H9 (cell line): ENCODE measurements at regions not wholly inside any gene's neighbourhood (a gene's known extent, or its start where the extent isn't known, plus 50 kb on each side); places are given as distances from the start of the nearest gene placed in this dataset.

ENCODE experiments used
- DNase-seq: peaks from one replicate; pipeline ENCODE4 v3.0.0-alpha.2; 2017
- H2AFZ ChIP-seq: one replicate; pipeline ENCODE4 v1.6.1; 2013; ENCODE audit warnings: mild to moderate bottlenecking, low read length, control low read depth, moderate library complexity
- H2AK5ac ChIP-seq: 2 replicates; pipeline ENCODE4 v1.6.1; 2013; ENCODE audit warnings: low read length, control low read depth, mixed read lengths; ENCODE audit not compliant: insufficient read length
- H2BK120ac ChIP-seq: one replicate; pipeline ENCODE4 v1.6.1; 2013; ENCODE audit warnings: low read depth, mild to moderate bottlenecking, low read length, control low read depth, inconsistent platforms; ENCODE audit not compliant: poor library complexity, severe bottlenecking
- H2BK12ac ChIP-seq: 2 replicates; pipeline ENCODE4 v1.6.1; 2013; ENCODE audit warnings: low read length, control low read depth, mixed read lengths, low read depth; ENCODE audit not compliant: insufficient read length
- H2BK15ac ChIP-seq: 2 replicates; pipeline ENCODE4 v1.6.1; 2013; ENCODE audit warnings: low read depth, low read length, control low read depth
- H2BK20ac ChIP-seq: one replicate; pipeline ENCODE4 v1.6.1; 2013; ENCODE audit warnings: low read depth, mild to moderate bottlenecking, low read length, control low read depth, inconsistent platforms; ENCODE audit not compliant: poor library complexity, severe bottlenecking
- H2BK5ac ChIP-seq: 2 replicates; pipeline ENCODE4 v1.6.1; 2013; ENCODE audit warnings: low read length, control low read depth, mixed read lengths; ENCODE audit not compliant: insufficient read length
- H3K14ac ChIP-seq: 2 replicates; pipeline ENCODE4 v1.6.1; 2013; ENCODE audit warnings: low read length, control low read depth; ENCODE audit not compliant: insufficient read depth
- H3K18ac ChIP-seq: 2 replicates; pipeline ENCODE4 v1.6.1; 2013; ENCODE audit warnings: low read depth, mild to moderate bottlenecking, mixed read lengths, low read length, control low read depth; ENCODE audit not compliant: insufficient read length
- H3K23ac ChIP-seq: 2 replicates; pipeline ENCODE4 v1.6.1; 2013; ENCODE audit warnings: low read length, control low read depth, mixed read lengths, low read depth; ENCODE audit not compliant: insufficient read length
- H3K23me2 ChIP-seq: 2 replicates; pipeline ENCODE4 v1.6.1; 2013; ENCODE audit warnings: low read depth, mild to moderate bottlenecking, mixed read lengths, low read length, control low read depth; ENCODE audit not compliant: insufficient read length, poor library complexity, severe bottlenecking
- H3K27ac ChIP-seq: 2 replicates; pipeline ENCODE4 v1.5.1; 2013; ENCODE audit warnings: low read length, control low read depth, mixed read lengths, low read depth; ENCODE audit not compliant: insufficient read length
- H3K27me3 ChIP-seq: 2 replicates; pipeline ENCODE4 v1.6.1; 2013; ENCODE audit warnings: low read length, control low read depth, inconsistent platforms; ENCODE audit not compliant: insufficient read depth
- H3K4ac ChIP-seq: 2 replicates; pipeline ENCODE4 v1.6.1; 2013; ENCODE audit warnings: low read depth, mild to moderate bottlenecking, control low read depth, inconsistent platforms, low read length, moderate library complexity
- H3K4me1 ChIP-seq: 2 replicates; pipeline ENCODE4 v1.6.1; 2013; ENCODE audit warnings: low read length, control low read depth, inconsistent platforms; ENCODE audit not compliant: insufficient read depth
- H3K4me2 ChIP-seq: 2 replicates; pipeline ENCODE4 v1.6.1; 2013; ENCODE audit warnings: low read length, control low read depth, mixed read lengths; ENCODE audit not compliant: insufficient read length, insufficient read depth
- H3K56ac ChIP-seq: 2 replicates; pipeline ENCODE4 v1.6.1; 2013; ENCODE audit warnings: low read depth, mild to moderate bottlenecking, mixed read lengths, low read length, control low read depth; ENCODE audit not compliant: insufficient read length
- H3K79me1 ChIP-seq: 2 replicates; pipeline ENCODE4 v1.6.1; 2013; ENCODE audit warnings: low read depth, mild to moderate bottlenecking, moderate library complexity, low read length, control low read depth, inconsistent platforms; ENCODE audit not compliant: insufficient read depth, poor library complexity, severe bottlenecking
- H3K79me2 ChIP-seq: 2 replicates; pipeline ENCODE4 v1.6.1; 2013; ENCODE audit warnings: low read length, control low read depth, inconsistent platforms; ENCODE audit not compliant: insufficient read depth
- H3K9ac ChIP-seq: 2 replicates; pipeline ENCODE4 v1.6.1; 2013; ENCODE audit warnings: low read length, control low read depth, mixed read lengths; ENCODE audit not compliant: insufficient read length; ENCODE audit errors: extremely low read depth
- H3K9me3 ChIP-seq: one replicate; pipeline ENCODE4 v1.6.1; 2013; ENCODE audit warnings: low read depth, low read length, inconsistent platforms; ENCODE audit not compliant: control insufficient read depth
- H3T11ph ChIP-seq: one replicate; pipeline ENCODE4 v1.6.1; 2013; ENCODE audit warnings: mild to moderate bottlenecking, low read length, control low read depth, inconsistent platforms
- H4K20me1 ChIP-seq: one replicate; pipeline ENCODE4 v1.6.1; 2013; ENCODE audit not compliant: control insufficient read depth, insufficient read length, insufficient read depth
- H4K5ac ChIP-seq: 2 replicates; pipeline ENCODE4 v1.6.1; 2013; ENCODE audit warnings: low read depth, mild to moderate bottlenecking, mixed read lengths, low read length, control low read depth; ENCODE audit not compliant: insufficient read length
- H4K8ac ChIP-seq: replicated peaks from 2 replicates; pipeline ENCODE4 v1.6.1; 2013; ENCODE audit warnings: low read length, control low read depth, mixed read lengths, low read depth; ENCODE audit not compliant: insufficient read length
- H4K91ac ChIP-seq: 2 replicates; pipeline ENCODE4 v1.6.1; 2013; ENCODE audit warnings: low read depth, mild to moderate bottlenecking, moderate library complexity, mixed read lengths, low read length, control low read depth; ENCODE audit not compliant: insufficient read length
- H3K27ac Mint-ChIP-seq, 3 experiments: 2 replicates in 2 of 3; 3 replicates in 1 of 3; pipeline ENCODE4 v1.8.0; 2020 to 2021; ENCODE audit warnings: mixed read lengths in 3 of 3, mild to moderate bottlenecking in 1 of 3, moderate library complexity in 1 of 3
- H3K27me3 Mint-ChIP-seq: 2 replicates; pipeline ENCODE4 v1.8.0; 2021; ENCODE audit warnings: low read depth, mild to moderate bottlenecking, moderate library complexity, mixed read lengths
- H3K36me3 Mint-ChIP-seq, 3 experiments: 2 replicates in 2 of 3; 3 replicates in 1 of 3; pipeline ENCODE4 v1.8.0; 2020 to 2021; ENCODE audit warnings: low read depth in 3 of 3, mixed read lengths in 3 of 3; ENCODE audit not compliant: insufficient read depth in 1 of 3
- H3K4me1 Mint-ChIP-seq, 2 experiments: 2 replicates each; pipeline ENCODE4 v1.8.0; 2020; ENCODE audit warnings: mixed read lengths in 2 of 2
- H3K4me3 Mint-ChIP-seq, 2 experiments: 2 replicates in 1 of 2; 3 replicates in 1 of 2; pipeline ENCODE4 v1.8.0; 2020 to 2021; ENCODE audit warnings: mild to moderate bottlenecking in 2 of 2, mixed read lengths in 2 of 2, moderate library complexity in 1 of 2
- H3K9me3 Mint-ChIP-seq, 2 experiments: 2 replicates in 1 of 2; 3 replicates in 1 of 2; pipeline ENCODE4 v1.8.0; 2020; ENCODE audit warnings: mild to moderate bottlenecking in 2 of 2, mixed read lengths in 2 of 2, moderate library complexity in 1 of 2
- WGBS: extraction: QIAGEN DNeasy Blood & Tissue Kit; methylation state at CpG from one replicate; pipeline ENCODE4 v1.1.7; 2013; ENCODE audit warnings: missing lambda C conversion rate, low lambda C conversion rate, mixed read lengths; ENCODE audit not compliant: insufficient read length; ENCODE audit errors: extremely low coverage; 5-methylcytosine and 5-hydroxymethylcytosine counted together
- TF ChIP-seq, protein P1 (sequence below): fragments of 200-600 bp; sonication (generic); conservative IDR thresholded peaks from 3 replicates; pipeline ENCODE4 v1.8.0; 2021; ENCODE audit warnings: antibody characterized with exemption, mild to moderate bottlenecking

DNA sequence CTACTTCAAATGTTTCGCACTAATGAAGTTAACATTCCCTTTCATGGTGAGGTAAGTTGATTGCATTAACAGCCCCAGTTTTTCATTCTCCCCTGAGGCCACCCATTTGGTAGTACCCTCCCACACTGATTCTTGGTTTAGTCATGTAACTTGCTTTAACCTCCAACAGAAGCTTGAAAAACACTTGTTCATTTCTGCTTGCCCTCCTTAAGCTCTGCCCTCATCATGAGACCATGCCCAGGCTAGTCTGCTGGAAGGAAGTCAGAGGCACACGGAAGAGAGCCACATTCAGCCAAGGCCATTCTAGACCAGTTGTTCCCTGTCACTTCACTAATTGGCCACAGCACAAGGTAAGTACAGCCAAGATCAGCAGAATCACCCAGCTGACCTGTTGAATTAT is 50.7 kb upstream of the CD44 start:
- no peaks in the 10 kb centered on the region for H3K36me3 Mint-ChIP-seq
- Histone ChIP-seq H2BK15ac (no peak overlapping the region), H3K79me2 (no peaks in the 10 kb centered on the region), H3K27ac (no peak overlapping the region), H4K20me1 (no peaks in the 10 kb centered on the region), H3K4me2 (no peak overlapping the region), H4K91ac (no peak overlapping the region), H3K14ac (no peak overlapping the region; the same call in 1 of the 2 replicates), H3K23ac (no peak overlapping the region), H4K5ac (no peak overlapping the region), H3T11ph (no peak overlapping the region), H3K23me2 (no peaks in the 10 kb centered on the region), H3K79me1 (no peaks in the 10 kb centered on the region), H2AFZ (no peak overlapping the region), H2AK5ac (no peak overlapping the region), H3K4me1 (no peaks in the 10 kb centered on the region), H2BK12ac (no peak overlapping the region), H3K4ac (no peak overlapping the region), H3K56ac (no peak overlapping the region), H2BK120ac (no peak overlapping the region), H3K9me3 (no peaks in the 10 kb centered on the region), H2BK5ac (no peak overlapping the region), H3K27me3 (no peaks in the 10 kb centered on the region), H3K18ac (no peak overlapping the region), H4K8ac (no peak overlapping the region), H2BK20ac (no peak overlapping the region), H3K9ac (no peak overlapping the region)
- peaks cover 4% of the 10 kb centered on the region for H3K27me3 Mint-ChIP-seq
- no peaks in the 10 kb centered on the region; a peak in 3 of 5 replicates for H3K9me3 Mint-ChIP-seq
- H3K27ac Mint-ChIP-seq, result no peak overlapping the region
- TF ChIP-seq, protein P1, sequence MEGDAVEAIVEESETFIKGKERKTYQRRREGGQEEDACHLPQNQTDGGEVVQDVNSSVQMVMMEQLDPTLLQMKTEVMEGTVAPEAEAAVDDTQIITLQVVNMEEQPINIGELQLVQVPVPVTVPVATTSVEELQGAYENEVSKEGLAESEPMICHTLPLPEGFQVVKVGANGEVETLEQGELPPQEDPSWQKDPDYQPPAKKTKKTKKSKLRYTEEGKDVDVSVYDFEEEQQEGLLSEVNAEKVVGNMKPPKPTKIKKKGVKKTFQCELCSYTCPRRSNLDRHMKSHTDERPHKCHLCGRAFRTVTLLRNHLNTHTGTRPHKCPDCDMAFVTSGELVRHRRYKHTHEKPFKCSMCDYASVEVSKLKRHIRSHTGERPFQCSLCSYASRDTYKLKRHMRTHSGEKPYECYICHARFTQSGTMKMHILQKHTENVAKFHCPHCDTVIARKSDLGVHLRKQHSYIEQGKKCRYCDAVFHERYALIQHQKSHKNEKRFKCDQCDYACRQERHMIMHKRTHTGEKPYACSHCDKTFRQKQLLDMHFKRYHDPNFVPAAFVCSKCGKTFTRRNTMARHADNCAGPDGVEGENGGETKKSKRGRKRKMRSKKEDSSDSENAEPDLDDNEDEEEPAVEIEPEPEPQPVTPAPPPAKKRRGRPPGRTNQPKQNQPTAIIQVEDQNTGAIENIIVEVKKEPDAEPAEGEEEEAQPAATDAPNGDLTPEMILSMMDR, result no peak
- H3K4me3 Mint-ChIP-seq, result no peak overlapping the region
- no peak for DNase-seq
- peaks cover 7 to 10% of the 10 kb centered on the region in 2 experiments for H3K4me1 Mint-ChIP-seq
- WGBS, result no CpG with 5 or more reads among the region's 2 CpGs
